K562 (cell line): ENCODE measurements at regions not wholly inside any gene's neighbourhood (a gene's known extent, or its start where the extent isn't known, plus 50 kb on each side); places are given as distances from the start of the nearest gene placed in this dataset.

Experiments used
- ATAC-seq: fragments of 200-7000 bp; cut with Tn5 transposase; 3 replicates; pipeline ENCODE4 v1.9.1; 2020; ENCODE audit warnings: moderate library complexity
- BruUV-seq: library from RNA; stranded (reverse); fragments of 400-500 nt; replicated peaks from 2 replicates; lab custom pipeline; 2021; lab: Mats Ljungman, UMichigan
- CTCF ChIA-PET: fragments of 300-600 bp; formaldehyde crosslinking; extraction: SDS; loops from one replicate; lab custom pipeline; 2021; ENCODE audit warnings: low intra/inter-chr PET ratio; lab: Yijun Ruan, JAX
- POLR2A ChIA-PET: fragments of 300-600, 350-650 bp; sonication (Branson Sonifier 250); formaldehyde crosslinking; extraction: SDS; loops from one replicate; lab custom pipeline; 2021; ENCODE audit warnings: antibody characterized with exemption, inconsistent platforms; lab: Yijun Ruan, JAX
- DNase-seq, 4 experiments: peaks; one replicate each; pipeline versions ENCODE4 v3.0.0 to v3.0.0-alpha.2; 2011 to 2018; ENCODE audit warnings: low spot score in 3 of 4, mixed read lengths in 3 of 4; ENCODE audit errors: extremely low read depth in 1 of 4
- FAIRE-seq: peaks from 2 replicates; lab custom pipeline; 2011; peaks lifted over from hg19 to GRCh38; lab: Jason Lieb, UNC
- H2AFZ ChIP-seq: 2 replicates; pipeline ENCODE4 v1.6.0; 2011; ENCODE audit warnings: low read depth, low read length, control low read depth, inconsistent platforms
- H3K27ac ChIP-seq: fragments of 200-600 bp; 3 replicates; pipeline ENCODE4 v1.8.0; 2011; ENCODE audit warnings: low read depth, mild to moderate bottlenecking, control low read depth, inconsistent platforms, low read length, moderate library complexity, mixed read lengths; ENCODE audit errors: extremely low read depth
- H3K27me3 ChIP-seq, 2 experiments: fragments of 300-600 bp in 1 of 2; 2 replicates in 1 of 2; 3 replicates in 1 of 2; pipeline versions ENCODE4 v1.6.0 to v1.8.0; 2011; ENCODE audit warnings: inconsistent platforms in 2 of 2, low read length in 2 of 2, mild to moderate bottlenecking in 1 of 2, mixed read lengths in 1 of 2, moderate library complexity in 1 of 2; ENCODE audit not compliant: control insufficient read depth in 2 of 2, insufficient read depth in 2 of 2
- H3K36me3 ChIP-seq: fragments of 300-600 bp; 3 replicates; pipeline ENCODE4 v1.8.0; 2011; ENCODE audit warnings: mild to moderate bottlenecking, low read length, inconsistent platforms; ENCODE audit not compliant: control insufficient read depth, insufficient read depth
- H3K4me1 ChIP-seq, 2 experiments: fragments of 200-600 bp in 1 of 2; replicated peaks in 1 of 2; 2 replicates in 1 of 2; 3 replicates in 1 of 2; pipeline versions ENCODE4 v1.5.1 to v1.8.0; 2011; ENCODE audit warnings: inconsistent platforms in 2 of 2, low read length in 2 of 2, mild to moderate bottlenecking in 1 of 2, mixed read lengths in 1 of 2, moderate library complexity in 1 of 2; ENCODE audit not compliant: control insufficient read depth in 2 of 2, insufficient read depth in 2 of 2
- H3K4me2 ChIP-seq: 2 replicates; pipeline ENCODE4 v1.6.1; 2011; ENCODE audit warnings: low read length, control low read depth, inconsistent platforms, mixed read lengths; ENCODE audit not compliant: insufficient read depth
- H3K4me3 ChIP-seq: fragments of 200-600 bp; sonication (generic), shearing (Covaris generic); 2 replicates; pipeline ENCODE4 v1.5.1; 2016; ENCODE audit warnings: control low read depth, inconsistent platforms
- H3K79me2 ChIP-seq: fragments of 200-600 bp; 3 replicates; pipeline ENCODE4 v1.8.0; 2011; ENCODE audit warnings: low read length, inconsistent platforms; ENCODE audit not compliant: control insufficient read depth, insufficient read depth
- H3K9ac ChIP-seq, 2 experiments: 2 replicates each; pipeline versions ENCODE4 v1.6.0 to v1.6.1; 2011; ENCODE audit warnings: low read depth in 2 of 2, low read length in 2 of 2, control low read depth in 1 of 2, inconsistent platforms in 1 of 2, mild to moderate bottlenecking in 1 of 2, mixed read lengths in 1 of 2; ENCODE audit not compliant: insufficient read depth in 1 of 2
- H3K9me1 ChIP-seq: one replicate; pipeline ENCODE4 v1.6.0; 2011; ENCODE audit warnings: inconsistent platforms, mild to moderate bottlenecking, low read length, moderate library complexity; ENCODE audit not compliant: control insufficient read depth, insufficient read depth
- H3K9me3 ChIP-seq: replicated peaks from 2 replicates; pipeline ENCODE4 v1.5.1; 2011; ENCODE audit warnings: low read depth, low read length, inconsistent platforms; ENCODE audit not compliant: control insufficient read depth, insufficient read depth
- H4K20me1 ChIP-seq: replicated peaks from 2 replicates; pipeline ENCODE4 v1.6.1; 2011; ENCODE audit warnings: low read length, inconsistent platforms, mixed read lengths; ENCODE audit not compliant: control insufficient read depth, insufficient read depth
- AFF4 ChIP-seq: sonication (generic); formaldehyde crosslinking; IDR thresholded peaks from 2 replicates; pipeline ENCODE4 v1.8.0; 2023; ENCODE audit warnings: mild to moderate bottlenecking, missing genetic modification reagents
- FOSL1 ChIP-seq: fragments of 200-800 bp; sonication (Bioruptor generic); conservative IDR thresholded peaks from 2 replicates; pipeline ENCODE4 v1.6.1; 2016; ENCODE audit warnings: missing genetic modification characterization, missing compliant biosample characterization
- GABPB1 ChIP-seq: sonication (generic); formaldehyde crosslinking; IDR thresholded peaks from 2 replicates; pipeline ENCODE4 v1.8.0; 2022; ENCODE audit warnings: mild to moderate bottlenecking, missing genetic modification reagents
- KLF1 ChIP-seq: fragments of 450-650 bp; IDR thresholded peaks from 2 replicates; pipeline ENCODE4 v1.6.1; 2016; ENCODE audit warnings: missing genetic modification characterization, missing compliant biosample characterization
- LARP7 ChIP-seq: fragments of 450-650 bp; IDR thresholded peaks from 2 replicates; pipeline ENCODE4 v1.6.1; 2016
- MAFF ChIP-seq: IDR thresholded peaks from 2 replicates; pipeline ENCODE4 v1.6.1; 2012; ENCODE audit warnings: low read length, improper control_type of control experiment
- NFXL1 ChIP-seq: fragments of 450-650 bp; formaldehyde crosslinking; IDR thresholded peaks from 2 replicates; pipeline ENCODE4 v1.4.0; 2021; ENCODE audit warnings: mild to moderate bottlenecking
- PTRF ChIP-seq: fragments of 450-650 bp; IDR thresholded peaks from 2 replicates; pipeline ENCODE4 v1.6.1; 2016; ENCODE audit warnings: mild to moderate bottlenecking, missing genetic modification characterization, missing compliant biosample characterization
- SAP30 ChIP-seq: fragments of 200-600 bp; sonication (generic); IDR thresholded peaks from 2 replicates; pipeline ENCODE4 v1.6.1; 2012; ENCODE audit warnings: borderline replicate concordance, low read depth, mild to moderate bottlenecking, moderate library complexity, low read length, control low read depth, inconsistent platforms; ENCODE audit not compliant: insufficient read depth, poor library complexity, severe bottlenecking
- SMARCA4 ChIP-seq: fragments of 450-650 bp; IDR thresholded peaks from 2 replicates; pipeline ENCODE4 v1.6.1; 2016
- THRB ChIP-seq: fragments of 450-650 bp; formaldehyde crosslinking; conservative IDR thresholded peaks from 2 replicates; pipeline ENCODE4 v1.4.0; 2022; ENCODE audit warnings: mild to moderate bottlenecking, missing genetic modification characterization
- ZBTB12 ChIP-seq: fragments of 250-450 bp; sonication (Bioruptor Pico); IDR thresholded peaks from 2 replicates; pipeline ENCODE4 v1.4.0; 2020
- ZEB2 ChIP-seq: fragments of 450-650 bp; IDR thresholded peaks from 2 replicates; pipeline ENCODE4 v1.6.1; 2016
- ZNF280A ChIP-seq: fragments of 450-650 bp; IDR thresholded peaks from 2 replicates; pipeline ENCODE4 v1.6.1; 2018; ENCODE audit warnings: mild to moderate bottlenecking, low read depth; ENCODE audit not compliant: partially characterized antibody
- ZNF354B ChIP-seq: fragments of 250-450 bp; sonication (Bioruptor Pico); IDR thresholded peaks from 2 replicates; pipeline ENCODE4 v1.4.0; 2020
- ZNF77 ChIP-seq: fragments of 250-450 bp; sonication (Bioruptor Pico); IDR thresholded peaks from 2 replicates; pipeline ENCODE4 v1.5.0; 2020
- WGBS: fragments of 100-300 bp; shearing (Covaris generic); methylation state at CpG from one replicate; pipeline ENCODE4 v1.1.6; 2016; ENCODE audit warnings: low coverage, mixed read lengths; ENCODE audit not compliant: insufficient coverage; ENCODE audit errors: missing lambda C conversion rate; 5-methylcytosine and 5-hydroxymethylcytosine counted together
- in situ Hi-C: fragments of 300-500 bp; cut with MboI; formaldehyde crosslinking; loops from 4 replicates; pipeline ENCODE4 v1.15.0; 2018; ENCODE audit warnings: inconsistent platforms, mixed read lengths
- intact Hi-C: fragments of 100-400 bp; cut with micrococcal nuclease; formaldehyde crosslinking; loops from 2 replicates; pipeline ENCODE4 v1.14.2; 2022

- H3K27ac ChIP-seq = peak overlapping the region; percentile 62
- WGBS = 0% methylated on average over 7 of the region's 7 CpGs
- peak; percentile 54 for TF ChIP-seq GABPB1
- TF ChIP-seq MAFF = peak; percentile 46; the same call in 1 of the 2 replicates
- no peak for TF ChIP-seq ZNF354B
- no peak for TF ChIP-seq SAP30
- TF ChIP-seq FOSL1 (tag) = peak; percentile 94
- TF ChIP-seq AFF4 = no peak
- peak; percentile 70 for TF ChIP-seq ZBTB12 (CRISPR knock-in tag)
- TF ChIP-seq KLF1 = no peak
- TF ChIP-seq ZNF77 (CRISPR knock-in tag) = no peak
- TF ChIP-seq THRB (CRISPR knock-in tag) = peak; percentile 64; the same call in 1 of the 2 replicates
- no peak for TF ChIP-seq ZNF280A
- no peak for TF ChIP-seq PTRF (tag)
- no peak for TF ChIP-seq LARP7
- TF ChIP-seq ZEB2 = peak; percentile 71
- no peak for TF ChIP-seq NFXL1 (CRISPR knock-in tag)
- TF ChIP-seq SMARCA4 = peak; percentile 100
Measured at GRCh38 chr2:11967946-11968465, 221.6 kb downstream of the LPIN1 start.

More at GRCh38 chr2:11967946-11968465, 221.6 kb downstream of the LPIN1 start:
- peak; percentile 86 to 99 (median 92) for DNase-seq
- in situ Hi-C loops (no loop called here), intact Hi-C loops (loop anchor here (1.0 to 10.0 kb wide), 4 partner anchors 27 to 749 kb away; partner anchors contain the start of gene TRIB2)
- H3K4me1 ChIP-seq = peaks cover 4 to 25% of the 10 kb centered on the region in 2 experiments; a peak in 4 of 5 replicates
- ChIA-PET CTCF (interaction anchor here (0.6 kb wide), 1 partner anchor 82 kb away, joined by 3 read pairs; no protein-coding TSS in a partner anchor), POLR2A (interaction anchor here (0.6 to 1.4 kb wide), 10 partner anchors 8 to 997 kb away, joined by 3 to 9 read pairs (median 4); no protein-coding TSS in a partner anchor)
- peak; percentile 99 for ATAC-seq
- no peak overlapping the region for H3K4me3 ChIP-seq
- 0 out of 2 replicates have a peak overlapping the region, but pooled peaks have one; percentile 1 for H2AFZ ChIP-seq
- peak overlapping the region; percentile 52 for H3K4me2 ChIP-seq
- BruUV-seq = no TSS peak
- no peaks in the 10 kb centered on the region for H3K36me3 ChIP-seq
- no peaks in the 10 kb centered on the region for H3K27me3 ChIP-seq
- 0 out of 2 replicates have a peak, but pooled peaks cover 2% of the 10 kb centered on the region for H3K9me3 ChIP-seq
- FAIRE-seq = peak; percentile 99
- no peaks in the 10 kb centered on the region for H3K79me2 ChIP-seq
- no peaks in the 10 kb centered on the region for H4K20me1 ChIP-seq
- H3K9me1 ChIP-seq = no peaks in the 10 kb centered on the region
- H3K9ac ChIP-seq = peak overlapping the region in 1 of 2 experiments; percentile 24; a peak in 1 of 4 replicates
